ENCODE measurements at regions not wholly inside any gene's neighbourhood (a gene's known extent, or its start where the extent isn't known, plus 50 kb on each side); places are given as distances from the start of the nearest gene placed in this dataset.

DNA sequence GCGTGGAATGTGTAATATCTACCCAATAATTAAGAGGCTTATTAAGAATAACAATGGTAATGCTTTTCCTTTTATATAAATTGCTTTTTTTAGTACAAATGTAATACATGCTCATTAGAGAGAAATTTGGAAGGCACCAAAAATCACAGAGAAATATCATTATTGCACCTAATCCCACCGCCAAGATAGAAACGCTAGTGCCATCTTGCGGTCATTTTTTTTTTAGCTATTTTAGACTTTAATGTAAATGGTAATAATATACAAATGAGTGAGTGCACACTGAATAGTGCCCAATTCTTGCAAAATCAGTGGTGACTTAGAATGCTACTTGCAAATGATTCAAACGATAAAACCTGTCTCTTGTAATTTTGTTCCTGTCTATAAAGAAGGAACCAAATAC, 576.8 kb upstream of the TMEM132C start:
- DNase-seq: no peak

DNA sequence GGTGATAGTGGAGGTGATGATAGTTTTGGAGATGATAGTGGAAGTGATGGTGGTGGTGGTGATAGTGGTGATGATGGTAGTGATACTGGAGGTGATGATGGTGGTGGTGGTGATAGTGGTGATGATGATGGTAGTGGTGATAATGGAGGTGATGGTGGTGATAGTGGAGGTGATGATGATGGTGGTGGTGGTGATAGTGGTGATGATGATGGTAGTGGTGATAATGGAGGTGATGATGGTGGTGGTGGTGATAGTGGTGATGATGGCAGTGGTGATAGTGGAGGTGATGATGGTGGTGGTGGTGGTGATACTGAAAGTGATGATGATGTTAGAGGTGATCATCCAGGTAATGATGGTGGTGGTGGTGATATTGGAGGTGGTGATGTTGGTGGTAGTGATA, 570.0 kb upstream of the TMEM132C start:
- no peak for DNase-seq

DNA sequence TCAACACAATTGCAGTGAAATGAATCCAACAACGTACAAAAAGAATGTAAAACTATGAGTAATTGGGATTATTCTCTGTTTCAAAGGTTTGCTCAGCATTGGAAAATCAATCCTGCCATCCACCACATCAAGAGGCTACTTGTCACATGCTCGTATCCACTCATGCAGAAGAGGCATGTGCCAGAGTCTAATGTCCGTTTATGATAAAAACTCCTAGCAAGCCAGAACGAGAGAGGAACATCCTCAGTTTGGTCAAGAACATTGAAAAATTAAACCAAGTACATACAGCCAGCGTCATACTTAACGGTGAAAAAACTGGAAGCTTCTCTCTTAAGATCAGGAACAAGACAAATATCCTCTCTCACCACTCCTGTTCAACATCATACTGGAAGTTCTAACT, 563.9 kb upstream of the TMEM132C start:
- DNase-seq: no peak

DNA sequence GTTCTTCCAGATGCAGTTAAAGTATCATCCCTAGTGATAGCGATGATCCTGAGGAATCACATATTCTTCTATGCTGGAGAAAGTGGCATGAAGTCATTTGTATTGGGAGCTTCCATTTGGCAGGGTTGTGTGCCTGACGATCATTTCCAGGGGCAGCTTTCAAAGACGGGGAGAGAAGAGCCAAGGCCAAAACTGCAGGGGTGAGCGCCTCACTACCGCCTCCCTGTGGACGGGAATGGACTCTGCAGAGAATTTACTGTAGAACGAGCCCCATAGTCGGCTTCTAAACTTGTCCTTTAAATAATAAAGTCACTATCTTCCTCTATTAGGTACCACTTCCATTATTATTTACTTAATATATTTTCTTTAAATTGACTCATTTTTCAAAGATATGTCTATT, 555.9 kb upstream of the TMEM132C start:
- no peak for DNase-seq

DNA sequence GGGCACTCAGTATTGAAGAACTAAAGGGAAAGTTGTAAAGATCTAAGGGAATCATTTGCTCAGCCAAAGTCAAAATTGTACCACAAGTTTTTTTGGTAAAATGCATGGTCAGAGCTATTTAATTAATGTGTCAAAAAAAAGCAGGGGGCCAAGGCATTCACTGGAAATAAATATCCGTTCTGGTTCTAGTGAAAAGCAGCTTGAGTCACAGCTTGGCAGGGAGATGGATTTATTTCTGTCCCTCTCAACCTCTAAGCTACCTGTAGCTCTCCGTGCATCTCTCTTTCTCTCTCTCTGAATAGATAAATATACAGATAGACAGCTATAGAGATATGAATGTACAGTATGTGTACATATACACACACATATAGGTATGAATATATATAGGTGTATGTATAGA, 554.4 kb upstream of the TMEM132C start:
- no peak for DNase-seq

DNA sequence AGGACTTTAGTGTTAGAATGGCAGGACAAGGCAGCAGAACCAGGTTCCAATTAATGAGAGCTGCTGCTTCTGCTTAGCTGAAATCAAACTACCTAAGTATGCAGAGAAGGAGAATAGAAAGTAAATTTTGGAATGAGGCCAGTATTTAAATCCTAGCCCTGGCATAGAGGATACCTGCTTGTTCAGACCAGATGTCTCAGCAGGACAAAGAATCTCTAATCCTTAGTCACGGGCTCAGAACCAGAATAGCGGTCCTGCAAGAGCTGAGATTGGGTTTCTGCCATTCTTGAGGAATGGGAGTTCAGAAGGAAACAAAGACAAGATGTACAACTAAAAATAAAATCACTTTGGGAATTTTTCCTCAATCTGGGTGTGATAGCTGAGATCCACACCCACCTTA, 550.8 kb upstream of the TMEM132C start:
- no peak for DNase-seq

DNA sequence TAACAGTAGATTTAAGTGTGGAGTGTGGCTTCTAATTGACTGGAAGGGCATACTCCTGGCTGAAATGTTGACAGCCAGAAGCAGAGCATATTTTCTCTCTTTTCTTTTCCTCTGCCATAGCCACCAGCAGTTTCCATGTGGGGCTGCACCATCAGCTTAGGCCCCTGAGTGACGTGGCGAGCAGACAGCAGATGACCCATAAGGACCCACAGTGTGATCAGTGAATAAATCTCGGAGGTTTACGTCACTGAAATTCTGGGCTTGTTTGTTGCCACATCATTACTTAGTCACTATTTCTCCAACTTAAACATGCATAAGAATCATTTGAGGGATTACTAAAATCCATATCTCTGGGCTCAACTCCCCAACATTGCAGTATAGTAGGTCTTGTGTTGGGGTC, 549.7 kb upstream of the TMEM132C start:
- no peak for DNase-seq

DNA sequence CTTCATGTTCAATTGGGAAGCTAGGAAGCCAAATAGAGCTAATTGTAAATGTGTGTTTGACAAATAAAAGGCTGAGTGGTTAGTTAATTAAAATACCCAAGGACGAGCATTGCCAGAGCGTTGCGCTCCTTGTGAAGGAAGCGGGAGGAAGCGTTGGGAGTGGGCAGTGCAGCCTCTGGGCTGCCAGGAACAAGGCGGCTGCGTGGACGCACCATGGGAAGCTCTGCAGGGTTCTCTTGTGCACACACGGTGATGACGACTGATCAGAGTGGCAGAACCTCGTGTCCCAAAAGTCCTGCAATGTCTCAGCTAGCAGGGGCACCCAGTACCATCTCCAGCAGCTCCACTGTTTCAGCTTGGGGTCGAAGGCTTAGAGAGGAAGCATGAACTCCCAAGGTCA, 546.6 kb upstream of the TMEM132C start:
- DNase-seq: no peak

DNA sequence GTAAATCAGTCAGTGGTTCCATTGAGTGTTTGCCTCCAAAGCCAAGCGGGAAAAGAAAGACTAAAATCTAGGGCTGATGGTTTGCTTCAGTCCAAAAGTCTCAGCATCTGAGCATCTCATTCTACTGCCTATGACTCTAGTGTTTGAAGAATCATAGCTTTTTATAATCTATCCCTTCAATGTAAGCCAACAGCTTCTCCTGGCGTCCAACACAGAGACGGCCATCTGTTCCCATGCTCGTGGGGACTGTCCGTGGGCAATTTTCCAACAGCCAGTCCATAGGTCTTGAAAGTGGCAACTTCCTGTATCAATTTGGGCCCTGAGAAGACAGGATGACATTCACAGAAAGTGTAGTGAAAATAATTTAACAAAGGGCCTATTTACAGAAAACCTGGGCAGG, 544.4 kb upstream of the TMEM132C start:
- DNase-seq: no peak

DNA sequence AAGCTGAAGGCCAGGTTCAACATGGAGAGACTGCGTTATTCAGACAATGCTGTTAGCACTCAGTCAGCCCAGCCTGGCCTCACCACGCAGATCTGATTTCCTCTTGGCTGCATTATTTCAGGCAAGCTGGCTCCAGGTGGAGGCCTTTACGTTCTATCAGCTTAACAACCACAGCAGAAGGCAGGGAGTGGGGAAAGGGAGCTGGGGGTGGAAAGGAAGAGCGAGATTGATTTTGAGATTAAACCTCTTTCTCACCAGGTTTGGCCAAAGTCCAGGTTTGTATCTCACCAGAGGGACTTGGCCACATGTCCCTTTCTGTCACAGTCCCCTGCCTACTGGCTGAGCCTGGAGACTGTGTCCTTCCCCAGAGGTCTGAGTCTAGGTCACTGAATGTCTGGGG, 543.7 kb upstream of the TMEM132C start:
- no peak for DNase-seq

DNA sequence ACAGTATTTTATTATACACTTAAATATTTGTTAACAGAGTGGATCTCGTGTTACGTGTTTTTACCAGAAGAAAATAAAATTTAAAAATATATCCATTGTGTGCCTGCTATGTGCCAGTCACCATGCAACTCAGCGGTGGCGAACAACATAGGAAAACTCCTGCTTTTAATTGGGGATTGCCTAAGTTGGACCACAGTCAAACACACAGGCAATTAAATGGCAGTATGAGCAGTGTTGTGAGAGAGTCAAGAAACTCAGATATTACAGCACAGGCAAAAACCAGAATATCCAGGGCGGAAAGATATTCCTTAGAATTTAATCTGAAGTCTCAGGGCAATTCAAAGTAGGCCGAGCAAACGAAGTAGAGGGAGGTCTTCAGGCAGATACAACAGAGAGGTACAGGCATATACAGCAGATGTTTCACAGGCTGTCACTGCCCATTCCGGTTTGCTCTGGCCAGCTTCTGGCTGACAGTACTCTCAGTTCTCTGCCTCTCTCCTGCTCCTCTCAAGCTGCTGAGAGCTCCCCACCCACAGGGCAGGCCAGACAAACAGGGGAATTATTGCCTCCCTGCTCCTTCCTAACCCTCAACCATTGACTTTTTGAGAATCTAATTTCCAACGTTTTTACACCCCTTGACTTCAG, 540.2 kb upstream of the TMEM132C start:
- no peak for DNase-seq

DNA sequence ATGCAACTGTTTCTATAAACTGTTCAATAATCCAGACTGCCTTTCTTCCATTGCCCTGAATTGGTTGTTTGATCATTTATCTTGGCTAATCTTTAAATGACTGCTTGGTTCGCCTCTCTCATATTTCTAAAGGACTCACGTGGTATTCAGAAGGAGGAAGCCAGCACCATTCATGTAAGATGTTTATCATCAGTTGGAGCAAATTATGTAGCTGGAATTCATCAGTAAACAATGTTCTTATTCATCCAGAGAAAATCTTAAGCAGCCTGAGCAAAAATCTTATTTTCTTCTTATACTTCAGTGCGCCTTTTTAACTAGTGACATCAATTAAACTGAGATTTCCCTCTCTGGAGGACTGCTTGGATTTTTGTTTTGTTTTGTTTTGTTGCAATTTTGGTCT, 538.7 kb upstream of the TMEM132C start:
- DNase-seq: no peak

DNA sequence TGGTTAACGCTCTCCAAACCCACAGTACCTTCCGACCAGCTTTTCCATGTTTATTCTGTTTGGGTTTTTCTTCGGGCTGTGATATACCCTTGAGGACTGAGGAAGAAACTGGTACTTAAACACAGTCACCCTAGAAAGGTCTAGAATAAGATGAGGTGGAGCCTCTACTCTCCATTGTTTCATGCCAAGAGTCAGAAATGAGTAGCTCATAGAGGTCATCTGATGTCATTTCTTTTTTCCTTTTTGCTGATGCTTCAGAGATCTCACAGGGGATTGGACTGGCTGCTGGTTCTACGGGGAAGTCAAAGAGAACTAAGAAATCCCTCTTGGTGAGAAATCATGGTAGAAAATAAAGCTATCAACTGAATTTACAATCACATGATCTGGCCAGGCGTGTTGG, 538.2 kb upstream of the TMEM132C start:
- no peak for DNase-seq

DNA sequence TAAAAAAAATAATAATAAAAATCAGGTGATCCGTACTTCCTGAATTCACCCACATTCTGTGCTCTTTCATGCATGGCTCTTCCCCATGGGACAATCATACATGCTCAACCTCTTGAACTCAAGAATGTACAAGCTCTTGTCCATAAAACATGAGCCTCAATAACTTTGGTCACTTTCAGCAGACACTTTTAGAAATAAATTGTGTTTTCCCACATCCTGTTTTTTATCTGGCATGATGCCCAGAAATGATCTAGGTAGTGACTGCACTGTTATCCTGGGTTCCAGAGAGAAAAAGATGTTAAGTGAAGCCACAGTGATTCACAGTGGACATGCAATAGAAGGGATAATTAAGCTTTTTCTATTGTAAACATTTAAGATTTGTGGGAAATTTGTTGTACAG, 537.6 kb upstream of the TMEM132C start:
- DNase-seq: no peak

DNA sequence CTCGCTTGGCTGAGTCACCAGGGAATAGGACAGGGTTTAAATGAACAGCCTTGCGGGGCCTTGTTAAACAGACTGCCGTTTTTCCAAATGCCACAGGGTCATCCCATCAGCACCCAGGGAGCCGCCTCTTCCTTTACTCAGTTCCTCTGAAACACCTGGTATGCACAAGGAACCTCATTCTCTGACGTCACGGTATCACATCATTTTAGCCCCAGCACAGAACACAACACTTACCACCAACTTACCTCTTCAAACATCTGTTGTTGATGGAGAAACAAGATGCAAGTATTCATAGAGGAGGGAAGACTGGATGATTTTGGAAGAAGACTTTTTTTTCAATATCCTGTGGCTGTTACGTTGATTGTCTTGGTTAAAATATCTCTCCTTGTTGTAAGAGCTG, 535.3 kb upstream of the TMEM132C start:
- DNase-seq: no peak

DNA sequence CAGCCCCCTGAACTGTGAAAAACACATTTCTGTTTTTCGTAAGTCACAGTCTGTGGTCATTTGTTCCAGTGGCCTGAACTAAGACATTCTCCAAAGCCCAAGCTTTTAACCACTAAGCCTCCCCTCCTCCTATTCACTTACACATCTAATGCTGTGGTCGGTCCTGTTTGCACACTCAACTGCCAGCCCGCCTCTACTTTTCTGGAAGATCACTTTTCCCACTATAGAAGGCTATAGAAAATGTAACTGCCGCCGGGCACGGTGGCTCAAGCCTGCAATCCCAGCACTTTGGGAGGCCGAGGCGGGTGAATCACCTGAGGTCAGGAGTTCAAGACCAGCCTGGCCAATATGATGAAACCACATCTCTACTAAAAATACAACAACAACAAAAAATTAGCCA, 524.7 kb upstream of the TMEM132C start:
- DNase-seq: no peak

DNA sequence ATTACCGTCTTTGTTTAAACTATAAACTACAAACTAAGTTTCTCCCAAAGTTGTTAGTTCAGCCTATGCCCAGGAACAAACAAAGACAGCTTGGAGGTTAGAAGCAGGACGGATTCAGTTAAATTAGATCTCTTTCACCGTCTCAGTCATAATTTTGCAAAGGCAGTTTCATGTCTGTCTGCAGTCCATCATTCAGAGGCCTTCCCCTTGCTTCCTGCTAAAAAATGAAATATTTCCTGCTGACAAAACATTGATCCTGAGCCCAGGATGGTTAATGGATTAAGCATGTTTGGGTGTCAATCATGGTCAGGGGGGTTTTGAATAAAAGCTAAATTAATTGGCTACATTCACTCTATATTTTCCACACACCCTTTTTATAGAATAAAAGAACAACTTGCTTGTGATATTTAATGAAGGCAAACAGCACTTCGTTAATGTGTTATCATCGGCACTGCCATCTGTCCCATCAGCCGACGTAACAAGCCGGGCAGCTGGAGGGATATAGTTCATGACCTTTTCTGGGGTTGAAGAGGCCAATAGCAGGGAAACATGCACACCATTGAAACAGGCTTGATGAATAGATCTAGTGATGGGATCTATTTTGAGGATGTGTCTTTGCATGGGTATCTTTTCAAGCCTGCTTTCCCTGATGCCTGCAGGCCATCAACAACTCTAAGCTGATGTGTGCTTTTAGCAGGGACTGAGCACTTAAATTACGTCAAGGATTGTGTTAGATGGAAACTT, 521.3 kb upstream of the TMEM132C start:
- no peak for DNase-seq

DNA sequence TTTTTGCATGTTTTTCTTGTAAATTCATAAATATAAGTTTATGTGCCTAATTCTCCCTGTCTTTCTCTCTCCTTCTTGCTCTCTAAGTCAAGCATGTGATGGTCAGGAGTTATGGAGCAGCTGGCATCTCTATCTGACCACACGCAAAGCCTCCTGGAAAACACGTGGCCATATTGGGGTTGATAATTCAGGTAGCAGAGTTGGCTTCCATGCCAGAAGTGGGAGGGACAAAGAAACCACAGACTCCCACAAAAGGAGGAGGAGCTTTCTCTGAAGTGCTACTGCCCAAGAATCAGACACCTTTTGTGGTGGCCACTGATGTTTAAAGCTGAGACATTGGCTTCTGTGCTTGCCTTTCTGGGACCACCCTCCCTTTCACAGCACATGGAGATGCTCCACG, 517.6 kb upstream of the TMEM132C start:
- no peak for DNase-seq

DNA sequence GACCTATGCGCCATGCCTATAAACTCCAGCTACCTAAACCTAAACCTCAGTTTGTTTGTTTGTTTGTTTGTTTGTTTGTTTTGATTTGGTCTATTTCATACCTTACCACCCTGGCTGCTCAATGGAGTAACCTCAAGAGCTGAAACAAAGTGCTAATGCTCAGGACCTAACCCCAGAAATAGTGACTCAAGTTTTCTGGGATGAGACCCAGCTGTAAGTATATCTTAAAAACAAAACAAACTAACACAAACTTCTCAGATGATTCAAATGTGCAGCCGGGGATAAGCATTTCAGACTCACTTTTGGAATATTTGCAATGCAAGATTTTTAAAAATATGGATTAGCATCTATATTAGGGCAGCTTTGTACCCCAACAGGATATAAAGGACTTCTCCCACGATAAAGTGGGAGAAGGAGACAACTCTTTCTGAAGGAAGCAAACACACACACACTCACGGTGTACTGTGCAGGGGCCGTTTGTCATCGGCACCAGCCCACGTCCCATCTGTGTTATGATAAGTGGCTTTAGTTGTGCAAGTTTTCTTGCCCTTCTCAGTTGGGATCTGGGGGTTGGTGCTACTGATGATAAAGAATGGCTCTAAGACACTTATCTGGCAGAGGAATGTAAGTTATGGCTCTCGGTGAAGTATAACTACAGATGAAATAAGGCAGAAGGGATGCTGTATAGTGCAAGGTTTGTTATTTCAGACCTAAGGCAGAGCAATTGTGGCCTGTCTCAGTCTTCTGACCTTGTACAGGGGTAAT, 516.7 kb upstream of the TMEM132C start:
- DNase-seq: no peak

DNA sequence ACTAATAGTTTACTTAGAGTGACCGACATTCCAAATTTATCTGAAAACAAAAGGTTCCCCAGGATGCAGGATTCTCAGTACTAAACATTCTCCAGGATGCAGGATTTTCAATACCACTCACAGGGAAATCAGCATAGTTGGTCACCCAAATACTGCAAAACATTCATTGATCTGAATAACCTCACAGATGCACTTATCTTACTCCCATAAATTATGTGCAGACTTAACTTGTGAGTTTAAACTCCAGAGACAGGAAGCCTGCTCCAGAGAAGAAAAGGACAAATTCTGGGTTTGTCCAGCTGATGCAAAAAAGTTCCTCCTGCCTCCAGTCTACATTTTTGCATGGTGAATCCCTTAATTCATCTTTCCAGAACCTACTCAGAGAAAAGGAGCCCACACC, 514.2 kb upstream of the TMEM132C start:
- DNase-seq: no peak

DNA sequence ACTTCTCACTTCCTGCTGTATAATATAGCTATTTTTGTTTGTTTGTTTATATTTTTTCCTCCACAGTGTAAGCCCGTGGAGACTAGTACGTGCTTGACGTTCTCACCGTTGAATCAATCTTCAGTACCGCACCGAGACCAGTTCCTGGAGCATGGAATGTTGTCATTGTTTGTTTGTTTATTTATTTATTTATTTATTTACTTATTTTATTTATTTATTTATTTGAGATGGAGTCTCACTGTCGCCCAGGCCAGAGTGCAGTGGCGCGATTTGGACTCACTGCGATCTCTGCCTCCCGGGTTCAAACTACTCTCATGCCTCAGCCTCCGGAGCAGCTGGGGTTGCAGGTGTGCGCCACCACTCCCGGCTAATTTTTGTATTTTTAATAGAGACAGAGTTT, 506.6 kb upstream of the TMEM132C start:
- DNase-seq: no peak

DNA sequence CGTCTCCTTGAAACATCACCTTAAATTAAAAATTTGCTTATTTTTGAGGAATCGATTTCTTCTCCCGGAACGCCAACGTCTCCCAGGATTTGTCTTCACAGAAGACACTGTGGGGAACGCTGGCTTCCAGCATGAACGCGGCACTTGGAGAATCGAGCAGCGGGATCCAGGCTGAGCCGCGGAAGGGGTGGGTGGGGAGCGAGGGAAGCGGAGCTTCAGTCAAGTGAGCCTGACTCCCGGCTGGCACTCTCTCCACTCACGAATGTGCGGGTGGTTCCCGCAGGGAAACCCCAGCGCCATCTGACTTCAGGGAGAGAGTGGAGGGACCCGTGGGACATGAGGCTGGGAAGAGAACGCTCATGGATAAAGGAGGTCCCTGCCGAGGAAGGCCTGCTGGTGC, 506.0 kb upstream of the TMEM132C start:
- no peak for DNase-seq

DNA sequence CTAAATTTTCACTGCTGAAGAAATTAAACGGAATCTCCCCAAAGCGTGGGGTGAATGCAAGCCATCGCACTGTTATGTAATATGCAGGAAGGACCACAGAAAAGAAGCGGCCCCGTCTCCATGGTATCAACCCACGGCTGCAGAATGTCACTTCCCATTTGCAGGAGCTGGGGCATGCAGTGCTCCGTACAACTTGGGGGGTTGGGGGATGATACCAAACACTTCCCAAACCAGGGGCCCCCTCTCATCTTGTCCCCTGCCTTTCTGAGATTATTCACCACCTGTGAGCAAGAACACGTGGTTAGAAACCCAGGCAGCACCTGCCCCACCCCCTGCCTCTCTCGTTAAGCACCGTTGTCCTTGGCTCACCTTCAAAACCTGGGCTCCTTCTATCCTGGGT, 505.1 kb upstream of the TMEM132C start:
- DNase-seq: no peak

DNA sequence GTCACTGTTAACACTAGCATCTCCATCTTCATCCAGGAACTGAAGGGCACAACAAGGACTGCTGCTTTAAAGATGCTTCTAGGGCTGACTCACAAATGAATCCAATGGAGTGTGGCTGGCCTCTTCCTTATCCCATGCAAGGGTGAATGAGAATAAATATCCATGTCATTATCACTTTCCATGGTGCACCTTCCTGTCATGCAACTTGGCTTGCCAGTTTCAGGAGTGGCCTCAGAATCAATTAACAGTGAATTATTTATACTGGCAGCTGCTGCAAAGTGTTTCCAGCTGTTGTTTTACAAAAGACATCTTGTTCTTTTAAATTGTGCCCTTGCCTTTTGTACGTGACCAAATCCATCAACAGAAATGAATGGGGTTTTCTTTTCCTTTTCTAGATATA, 499.3 kb upstream of the TMEM132C start:
- no peak for DNase-seq

Data from NCI-H1048 (cell line).